ENCODE measurements at regions not wholly inside any gene's neighbourhood (a gene's known extent, or its start where the extent isn't known, plus 50 kb on each side); places are given as distances from the start of the nearest gene placed in this dataset.

DNA sequence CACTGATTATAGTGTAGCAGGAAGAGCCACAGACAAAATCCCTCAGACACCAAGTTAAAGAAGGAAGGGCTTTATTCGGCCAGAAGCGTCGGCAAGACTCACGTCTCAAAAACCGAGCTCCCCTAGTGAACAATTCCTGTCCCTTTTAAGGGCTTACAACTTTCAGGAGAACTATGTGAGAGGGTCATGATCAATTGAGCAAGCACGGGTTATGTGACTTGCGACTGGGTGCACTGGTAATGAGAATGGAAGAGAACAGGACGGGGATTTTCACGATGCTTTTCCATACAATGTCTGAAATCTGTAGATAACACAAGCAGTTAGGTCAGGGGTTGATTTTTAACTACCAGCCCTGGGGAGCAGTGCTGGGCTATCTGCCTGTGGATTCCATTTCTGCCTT lies 116.7 kb downstream of the MFAP3L start:
- H3K79me2 ChIP-seq (ENCODE audit: control insufficient read depth, insufficient read depth, low read length) = no peaks in the 10 kb centered on the region
- no peak overlapping the region for H2AFZ ChIP-seq (ENCODE audit: control insufficient read depth, low read length)
- dilution Hi-C loops (cut with MboI; ENCODE audit: extremely low pct_ligation_motif_present, low sequenced_read_pairs) = no loop called here
- TF ChIP-seq EZH2 (IDR thresholded peaks at IDR 0.05; ENCODE audit: low read length) = no peak
- TF ChIP-seq, protein P1, sequence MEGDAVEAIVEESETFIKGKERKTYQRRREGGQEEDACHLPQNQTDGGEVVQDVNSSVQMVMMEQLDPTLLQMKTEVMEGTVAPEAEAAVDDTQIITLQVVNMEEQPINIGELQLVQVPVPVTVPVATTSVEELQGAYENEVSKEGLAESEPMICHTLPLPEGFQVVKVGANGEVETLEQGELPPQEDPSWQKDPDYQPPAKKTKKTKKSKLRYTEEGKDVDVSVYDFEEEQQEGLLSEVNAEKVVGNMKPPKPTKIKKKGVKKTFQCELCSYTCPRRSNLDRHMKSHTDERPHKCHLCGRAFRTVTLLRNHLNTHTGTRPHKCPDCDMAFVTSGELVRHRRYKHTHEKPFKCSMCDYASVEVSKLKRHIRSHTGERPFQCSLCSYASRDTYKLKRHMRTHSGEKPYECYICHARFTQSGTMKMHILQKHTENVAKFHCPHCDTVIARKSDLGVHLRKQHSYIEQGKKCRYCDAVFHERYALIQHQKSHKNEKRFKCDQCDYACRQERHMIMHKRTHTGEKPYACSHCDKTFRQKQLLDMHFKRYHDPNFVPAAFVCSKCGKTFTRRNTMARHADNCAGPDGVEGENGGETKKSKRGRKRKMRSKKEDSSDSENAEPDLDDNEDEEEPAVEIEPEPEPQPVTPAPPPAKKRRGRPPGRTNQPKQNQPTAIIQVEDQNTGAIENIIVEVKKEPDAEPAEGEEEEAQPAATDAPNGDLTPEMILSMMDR (optimal IDR thresholded peaks at IDR 0.05 in 1 of 3, IDR thresholded peaks at IDR 0.05 in 1 of 3, conservative IDR thresholded peaks at IDR 0.05 in 1 of 3; ENCODE audit: extremely low read depth in 1 of 3, insufficient read depth in 2 of 3, low read length in 3 of 3) = no peak
- no peaks in the 10 kb centered on the region for H3K9me1 ChIP-seq (ENCODE audit: control insufficient read depth, extremely low read depth, insufficient read depth, low read length)
- H3K36me3 ChIP-seq (ENCODE audit: control insufficient read depth in 2 of 2, extremely low read depth in 1 of 2, insufficient read depth in 2 of 2, low read length in 2 of 2) = no peaks in the 10 kb centered on the region
- no peak overlapping the region for H3K9ac ChIP-seq (ENCODE audit: control insufficient read depth, extremely low read depth, insufficient read depth, low read length)
- no peaks in the 10 kb centered on the region for H3K9me3 ChIP-seq (ENCODE audit: control insufficient read depth, low read depth, low read length)
- H3K27me3 ChIP-seq (ENCODE audit: control insufficient read depth, extremely low read depth, insufficient read depth, low read length) = no peaks in the 10 kb centered on the region
- no peak overlapping the region for H3K4me3 ChIP-seq (ENCODE audit: control insufficient read depth in 2 of 3, extremely low read depth in 1 of 3, insufficient read depth in 2 of 3, low read depth in 1 of 3, low read length in 3 of 3)
- DNase-seq (ENCODE audit: low read depth, low spot score) (no peak), FAIRE-seq (no peak)
- no peak overlapping the region for H3K4me2 ChIP-seq (ENCODE audit: control insufficient read depth, extremely low read depth, insufficient read depth, low read depth, low read length)
- H3K4me1 ChIP-seq (ENCODE audit: control insufficient read depth, extremely low read depth, insufficient read depth, low read length) = no peaks in the 10 kb centered on the region
- no peaks in the 10 kb centered on the region for H4K20me1 ChIP-seq (ENCODE audit: control insufficient read depth, extremely low read depth, insufficient read depth, low read length)
- H3K27ac ChIP-seq (ENCODE audit: control insufficient read depth, insufficient read depth, low read length) = no peak overlapping the region

DNA sequence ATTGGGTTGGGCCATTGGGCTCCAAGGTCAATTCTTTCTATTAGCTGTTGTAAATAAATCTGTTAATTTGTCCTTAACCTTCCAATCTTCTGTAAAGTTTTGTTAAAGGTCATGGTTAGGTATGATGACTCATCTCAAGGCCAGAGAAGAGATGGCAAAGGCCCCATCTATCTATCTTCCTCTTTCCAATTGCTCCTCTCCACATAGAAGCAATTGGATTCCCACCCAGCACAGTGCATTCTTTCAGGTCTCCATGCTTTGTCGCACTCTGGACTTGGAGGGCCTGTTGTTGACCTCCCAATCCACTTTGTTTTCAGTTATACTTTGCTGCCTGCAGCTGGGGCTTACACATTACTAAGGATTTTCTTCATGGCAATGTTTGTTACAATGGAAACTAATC lies 118.5 kb downstream of the MFAP3L start:
- Histone ChIP-seq H4K20me1 (ENCODE audit: control insufficient read depth, extremely low read depth, insufficient read depth, low read length) (no peaks in the 10 kb centered on the region), H3K27me3 (ENCODE audit: control insufficient read depth, extremely low read depth, insufficient read depth, low read length) (no peaks in the 10 kb centered on the region), H3K27ac (ENCODE audit: control insufficient read depth, insufficient read depth, low read length) (no peak overlapping the region), H3K79me2 (ENCODE audit: control insufficient read depth, insufficient read depth, low read length) (no peaks in the 10 kb centered on the region), H3K9ac (ENCODE audit: control insufficient read depth, extremely low read depth, insufficient read depth, low read length) (no peak overlapping the region), H3K36me3 (ENCODE audit: control insufficient read depth in 2 of 2, extremely low read depth in 1 of 2, insufficient read depth in 2 of 2, low read length in 2 of 2) (no peaks in the 10 kb centered on the region), H3K4me2 (ENCODE audit: control insufficient read depth, extremely low read depth, insufficient read depth, low read depth, low read length) (no peak overlapping the region), H3K9me1 (ENCODE audit: control insufficient read depth, extremely low read depth, insufficient read depth, low read length) (no peaks in the 10 kb centered on the region), H2AFZ (ENCODE audit: control insufficient read depth, low read length) (no peak overlapping the region), H3K4me3 (ENCODE audit: control insufficient read depth in 2 of 3, extremely low read depth in 1 of 3, insufficient read depth in 2 of 3, low read depth in 1 of 3, low read length in 3 of 3) (no peak overlapping the region), H3K9me3 (ENCODE audit: control insufficient read depth, low read depth, low read length) (no peaks in the 10 kb centered on the region), H3K4me1 (ENCODE audit: control insufficient read depth, extremely low read depth, insufficient read depth, low read length) (no peaks in the 10 kb centered on the region)
- TF ChIP-seq, protein P1 (optimal IDR thresholded peaks at IDR 0.05 in 1 of 3, IDR thresholded peaks at IDR 0.05 in 1 of 3, conservative IDR thresholded peaks at IDR 0.05 in 1 of 3; ENCODE audit: extremely low read depth in 1 of 3, insufficient read depth in 2 of 3, low read length in 3 of 3) = no peak
- no peak for TF ChIP-seq EZH2 (IDR thresholded peaks at IDR 0.05; ENCODE audit: low read length)
- FAIRE-seq (no peak), DNase-seq (ENCODE audit: low read depth, low spot score) (no peak)
- dilution Hi-C loops (cut with MboI; ENCODE audit: extremely low pct_ligation_motif_present, low sequenced_read_pairs) = no loop called here

All from keratinocyte (primary cell).